NCI-H187 treated with DMSO at 0.1 percent for 48 hours (cell line): ENCODE measurements at regions not wholly inside any gene's neighbourhood (a gene's known extent, or its start where the extent isn't known, plus 50 kb on each side); places are given as distances from the start of the nearest gene placed in this dataset.
"Not testable (repeated sequence)": the region's sequence is repeated elsewhere in the genome, so short reads cannot be mapped to it uniquely, and the experiment has no call there.

Experiments used
- DNase-seq: peaks from one replicate; lab custom pipeline; 2025; lab: John Stamatoyannopoulos, UW

GRCh38 chr6:67212584-67212983 is 1422.5 kb upstream of the ADGRB3 start:
- no peak for DNase-seq

GRCh38 chr6:67210450-67210849 is 1424.6 kb upstream of the ADGRB3 start:
- DNase-seq, result no peak

- DNase-seq, result no peak
These were observed 1433.5 kb upstream of the ADGRB3 start for GRCh38 chr6:67201563-67201962.

- no peak for DNase-seq
These were observed 1434.3 kb upstream of the ADGRB3 start for GRCh38 chr6:67200626-67201403.

- DNase-seq, result no peak
These were observed 1435.7 kb upstream of the ADGRB3 start for GRCh38 chr6:67199425-67199824.

- DNase-seq, result no peak
These were observed 1444.3 kb upstream of the ADGRB3 start for GRCh38 chr6:67190733-67191132.

- DNase-seq, result no peak
These were observed 1450.7 kb upstream of the ADGRB3 start for GRCh38 chr6:67184405-67184804.

- no peak for DNase-seq
These were observed 1460.0 kb upstream of the ADGRB3 start for GRCh38 chr6:67175101-67175500.

- no peak for DNase-seq
These were observed 1458.6 kb upstream of the EYS start for GRCh38 chr6:67165606-67166005.

GRCh38 chr6:67160820-67161219 is 1453.8 kb upstream of the EYS start:
- DNase-seq, result no peak

GRCh38 chr6:67141005-67141404 is 1434.0 kb upstream of the EYS start:
- no peak for DNase-seq

- DNase-seq, result no peak
These were observed 1426.9 kb upstream of the EYS start for GRCh38 chr6:67133973-67134372.

- no peak for DNase-seq
These were observed 1424.8 kb upstream of the EYS start for GRCh38 chr6:67131827-67132226.

GRCh38 chr6:67129780-67130179 is 1422.8 kb upstream of the EYS start:
- DNase-seq, result no peak

GRCh38 chr6:67127041-67127440 is 1420.0 kb upstream of the EYS start:
- no peak for DNase-seq

GRCh38 chr6:67121115-67121514 is 1414.1 kb upstream of the EYS start:
- no peak for DNase-seq

- no peak for DNase-seq
These were observed 1405.1 kb upstream of the EYS start for GRCh38 chr6:67112120-67112519.

- no peak for DNase-seq
These were observed 1395.7 kb upstream of the EYS start for GRCh38 chr6:67102743-67103142.

GRCh38 chr6:67095618-67096226 is 1388.7 kb upstream of the EYS start:
- not testable (repeated sequence) for DNase-seq

GRCh38 chr6:67094431-67094946 is 1387.5 kb upstream of the EYS start:
- DNase-seq, result no peak

GRCh38 chr6:67073938-67074337 is 1366.9 kb upstream of the EYS start:
- no peak for DNase-seq

GRCh38 chr6:67068781-67069180 is 1361.8 kb upstream of the EYS start:
- no peak for DNase-seq

GRCh38 chr6:67064323-67064722 is 1357.3 kb upstream of the EYS start:
- no peak for DNase-seq

GRCh38 chr6:67047996-67048395 is 1341.0 kb upstream of the EYS start:
- DNase-seq, result no peak
